ENCODE measurements at regions not wholly inside any gene's neighbourhood (a gene's known extent, or its start where the extent isn't known, plus 50 kb on each side); places are given as distances from the start of the nearest gene placed in this dataset.

GRCh38 chr15:85959611-85960010 is 120.1 kb upstream of the AGBL1 start:
- no peaks in the 10 kb centered on the region for H3K9me3 ChIP-seq (ENCODE audit: control insufficient read depth, low read depth, low read length)
- no CpG with 5 or more reads among the region's 4 CpGs for WGBS (ENCODE audit: insufficient coverage, low lambda C conversion rate)

GRCh38 chr15:85960381-85960780 is 119.3 kb upstream of the AGBL1 start:
- H3K9me3 ChIP-seq (ENCODE audit: control insufficient read depth, low read depth, low read length), result no peaks in the 10 kb centered on the region
- no peaks in the 10 kb centered on the region for H3K36me3 ChIP-seq (ENCODE audit: control insufficient read depth, insufficient read depth, low read length)
- no peaks in the 10 kb centered on the region for H3K27me3 ChIP-seq (ENCODE audit: control insufficient read depth, insufficient read depth, low read length)
- WGBS (ENCODE audit: insufficient coverage, low lambda C conversion rate), result 100% methylated on average over 1 of the region's 2 CpGs
- H3K4me3 ChIP-seq (ENCODE audit: low read length), result no peak overlapping the region
- no peak for DNase-seq
- no peak overlapping the region for H3K27ac ChIP-seq (ENCODE audit: low read length)
- H3K4me1 ChIP-seq (ENCODE audit: control insufficient read depth, insufficient read depth, low read length), result no peaks in the 10 kb centered on the region

More at GRCh38 chr15:85959611-85960010, 120.1 kb upstream of the AGBL1 start:
- Histone ChIP-seq H3K27ac (ENCODE audit: low read length) (no peak overlapping the region), H3K36me3 (ENCODE audit: control insufficient read depth, insufficient read depth, low read length) (no peaks in the 10 kb centered on the region), H3K4me3 (ENCODE audit: low read length) (no peak overlapping the region), H3K4me1 (ENCODE audit: control insufficient read depth, insufficient read depth, low read length) (no peaks in the 10 kb centered on the region), H3K27me3 (ENCODE audit: control insufficient read depth, insufficient read depth, low read length) (no peaks in the 10 kb centered on the region)
- DNase-seq, result no peak

GRCh38 chr15:85961821-85962220 is 117.8 kb upstream of the AGBL1 start:
- Histone ChIP-seq H3K4me1 (ENCODE audit: control insufficient read depth, insufficient read depth, low read length) (no peaks in the 10 kb centered on the region), H3K4me3 (ENCODE audit: low read length) (no peak overlapping the region), H3K27me3 (ENCODE audit: control insufficient read depth, insufficient read depth, low read length) (no peaks in the 10 kb centered on the region), H3K9me3 (ENCODE audit: control insufficient read depth, low read depth, low read length) (no peaks in the 10 kb centered on the region), H3K27ac (ENCODE audit: low read length) (no peak overlapping the region), H3K36me3 (ENCODE audit: control insufficient read depth, insufficient read depth, low read length) (no peaks in the 10 kb centered on the region)
- no peak for DNase-seq
- 70% methylated on average over 2 of the region's 4 CpGs for WGBS (ENCODE audit: insufficient coverage, low lambda C conversion rate)

- no peaks in the 10 kb centered on the region for H3K27me3 ChIP-seq (ENCODE audit: control insufficient read depth, insufficient read depth, low read length)
- no CpG with 5 or more reads among the region's 4 CpGs for WGBS (ENCODE audit: insufficient coverage, low lambda C conversion rate)
- H3K27ac ChIP-seq (ENCODE audit: low read length), result no peak overlapping the region
- no peaks in the 10 kb centered on the region for H3K4me1 ChIP-seq (ENCODE audit: control insufficient read depth, insufficient read depth, low read length)
- H3K4me3 ChIP-seq (ENCODE audit: low read length), result no peak overlapping the region
- no peak for DNase-seq
- H3K9me3 ChIP-seq (ENCODE audit: control insufficient read depth, low read depth, low read length), result no peaks in the 10 kb centered on the region
- no peaks in the 10 kb centered on the region for H3K36me3 ChIP-seq (ENCODE audit: control insufficient read depth, insufficient read depth, low read length)
Measured at GRCh38 chr15:85963262-85963760, 116.4 kb upstream of the AGBL1 start.

- Histone ChIP-seq H3K27me3 (ENCODE audit: control insufficient read depth, insufficient read depth, low read length) (no peaks in the 10 kb centered on the region), H3K36me3 (ENCODE audit: control insufficient read depth, insufficient read depth, low read length) (no peaks in the 10 kb centered on the region), H3K4me1 (ENCODE audit: control insufficient read depth, insufficient read depth, low read length) (no peaks in the 10 kb centered on the region), H3K4me3 (ENCODE audit: low read length) (no peak overlapping the region), H3K9me3 (ENCODE audit: control insufficient read depth, low read depth, low read length) (no peaks in the 10 kb centered on the region), H3K27ac (ENCODE audit: low read length) (no peak overlapping the region)
- DNase-seq, result no peak
- WGBS (ENCODE audit: insufficient coverage, low lambda C conversion rate), result no CpG with 5 or more reads among the region's 2 CpGs
Measured at GRCh38 chr15:85964471-85964870, 115.2 kb upstream of the AGBL1 start.

GRCh38 chr15:85967553-85967952 is 112.1 kb upstream of the AGBL1 start:
- Histone ChIP-seq H3K9me3 (ENCODE audit: control insufficient read depth, low read depth, low read length) (no peaks in the 10 kb centered on the region), H3K27me3 (ENCODE audit: control insufficient read depth, insufficient read depth, low read length) (no peaks in the 10 kb centered on the region), H3K36me3 (ENCODE audit: control insufficient read depth, insufficient read depth, low read length) (no peaks in the 10 kb centered on the region), H3K4me3 (ENCODE audit: low read length) (no peak overlapping the region), H3K4me1 (ENCODE audit: control insufficient read depth, insufficient read depth, low read length) (no peaks in the 10 kb centered on the region), H3K27ac (ENCODE audit: low read length) (no peak overlapping the region)
- no CpG with 5 or more reads among the region's 2 CpGs for WGBS (ENCODE audit: insufficient coverage, low lambda C conversion rate)
- DNase-seq, result no peak

GRCh38 chr15:85972805-85973540 is 106.7 kb upstream of the AGBL1 start:
- no peak for DNase-seq
- H3K4me3 ChIP-seq (ENCODE audit: low read length), result no peak overlapping the region
- H3K9me3 ChIP-seq (ENCODE audit: control insufficient read depth, low read depth, low read length), result no peaks in the 10 kb centered on the region
- H3K36me3 ChIP-seq (ENCODE audit: control insufficient read depth, insufficient read depth, low read length), result no peaks in the 10 kb centered on the region
- no peak overlapping the region for H3K27ac ChIP-seq (ENCODE audit: low read length)
- H3K4me1 ChIP-seq (ENCODE audit: control insufficient read depth, insufficient read depth, low read length), result no peaks in the 10 kb centered on the region
- WGBS (ENCODE audit: insufficient coverage, low lambda C conversion rate), result 80% methylated on average over 1 of the region's 3 CpGs
- H3K27me3 ChIP-seq (ENCODE audit: control insufficient read depth, insufficient read depth, low read length), result no peaks in the 10 kb centered on the region

GRCh38 chr15:85973584-85974347 is 105.9 kb upstream of the AGBL1 start:
- DNase-seq, result peak in 1 of 2 donors; percentile 4
- H3K36me3 ChIP-seq (ENCODE audit: control insufficient read depth, insufficient read depth, low read length), result no peaks in the 10 kb centered on the region

GRCh38 chr15:85974348-85974705 is 105.3 kb upstream of the AGBL1 start:
- Histone ChIP-seq H3K4me1 (ENCODE audit: control insufficient read depth, insufficient read depth, low read length) (no peaks in the 10 kb centered on the region), H3K27me3 (ENCODE audit: control insufficient read depth, insufficient read depth, low read length) (no peaks in the 10 kb centered on the region), H3K27ac (ENCODE audit: low read length) (no peak overlapping the region), H3K36me3 (ENCODE audit: control insufficient read depth, insufficient read depth, low read length) (no peaks in the 10 kb centered on the region), H3K9me3 (ENCODE audit: control insufficient read depth, low read depth, low read length) (no peaks in the 10 kb centered on the region), H3K4me3 (ENCODE audit: low read length) (no peak overlapping the region)
- no peak for DNase-seq
- no CpG with 5 or more reads among the region's 3 CpGs for WGBS (ENCODE audit: insufficient coverage, low lambda C conversion rate)

More at GRCh38 chr15:85973584-85974347, 105.9 kb upstream of the AGBL1 start:
- H3K27me3 ChIP-seq (ENCODE audit: control insufficient read depth, insufficient read depth, low read length), result no peaks in the 10 kb centered on the region
- no peaks in the 10 kb centered on the region for H3K4me1 ChIP-seq (ENCODE audit: control insufficient read depth, insufficient read depth, low read length)
- no peak overlapping the region for H3K4me3 ChIP-seq (ENCODE audit: low read length)
- no peaks in the 10 kb centered on the region for H3K9me3 ChIP-seq (ENCODE audit: control insufficient read depth, low read depth, low read length)
- H3K27ac ChIP-seq (ENCODE audit: low read length), result no peak overlapping the region
- WGBS (ENCODE audit: insufficient coverage, low lambda C conversion rate), result no CpG with 5 or more reads among the region's 8 CpGs

GRCh38 chr15:85974742-85975141 is 104.9 kb upstream of the AGBL1 start:
- WGBS (ENCODE audit: insufficient coverage, low lambda C conversion rate), result 20% methylated on average over 1 of the region's 3 CpGs
- no peaks in the 10 kb centered on the region for H3K27me3 ChIP-seq (ENCODE audit: control insufficient read depth, insufficient read depth, low read length)
- H3K9me3 ChIP-seq (ENCODE audit: control insufficient read depth, low read depth, low read length), result no peaks in the 10 kb centered on the region
- no peak overlapping the region for H3K4me3 ChIP-seq (ENCODE audit: low read length)
- no peak overlapping the region for H3K27ac ChIP-seq (ENCODE audit: low read length)
- no peaks in the 10 kb centered on the region for H3K4me1 ChIP-seq (ENCODE audit: control insufficient read depth, insufficient read depth, low read length)
- no peak for DNase-seq
- H3K36me3 ChIP-seq (ENCODE audit: control insufficient read depth, insufficient read depth, low read length), result no peaks in the 10 kb centered on the region

All from large intestine (tissue), 3 donors.